ENCODE measurements at regions not wholly inside any gene's neighbourhood (a gene's known extent, or its start where the extent isn't known, plus 50 kb on each side); places are given as distances from the start of the nearest gene placed in this dataset.

DNA sequence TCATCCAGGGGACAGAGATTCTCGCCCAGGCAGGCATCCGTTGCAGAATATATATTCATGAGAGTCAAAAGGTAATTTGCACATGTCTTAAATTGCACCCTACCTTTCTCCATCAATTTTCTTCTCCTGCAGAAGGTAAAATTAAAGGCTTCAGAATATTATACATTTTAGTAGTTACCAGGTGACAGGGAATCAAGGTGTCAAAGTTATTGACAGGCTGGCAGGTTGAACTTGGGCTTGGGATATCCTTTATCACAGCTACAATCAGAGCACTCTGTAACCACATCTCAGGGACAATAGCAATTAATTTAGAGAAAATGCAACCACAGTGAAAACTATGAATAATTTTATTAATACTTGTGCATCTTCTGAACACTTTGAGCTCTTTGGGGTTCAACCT, 66.9 kb upstream of the GSC start:
- Histone ChIP-seq H3K9ac (no peak overlapping the region), H3K9me3 (ENCODE audit: low read depth) (no peaks in the 10 kb centered on the region), H3K4me3 (no peak overlapping the region), H2AFZ (replicated peaks) (no peak overlapping the region), H3K4me1 (no peaks in the 10 kb centered on the region), H3F3A (ENCODE audit: low read depth) (no peaks in the 10 kb centered on the region), H3K36me3 (no peaks in the 10 kb centered on the region), H3K27ac (no peak overlapping the region), H3K79me2 (ENCODE audit: low read depth) (no peaks in the 10 kb centered on the region), H3K4me2 (no peak overlapping the region), H4K20me1 (ENCODE audit: low read depth) (no peaks in the 10 kb centered on the region), H3K27me3 (no peaks in the 10 kb centered on the region)
- Mint-ChIP-seq H3K27ac (no peak overlapping the region), H3K27me3 (ENCODE audit: insufficient read depth, low read depth) (no peaks in the 10 kb centered on the region), H3K9me3 (peaks cover 2% of the 10 kb centered on the region), H3K4me1 (no peaks in the 10 kb centered on the region), H3K4me3 (no peak overlapping the region), H3K36me3 (no peaks in the 10 kb centered on the region)
- TF ChIP-seq CTCF (IDR thresholded peaks at IDR 0.05) (no peak), EZH2phosphoT487 (IDR thresholded peaks at IDR 0.05) (no peak), EZH2 (IDR thresholded peaks at IDR 0.05) (no peak)
- DNase-seq (ENCODE audit: low spot score) = no peak

DNA sequence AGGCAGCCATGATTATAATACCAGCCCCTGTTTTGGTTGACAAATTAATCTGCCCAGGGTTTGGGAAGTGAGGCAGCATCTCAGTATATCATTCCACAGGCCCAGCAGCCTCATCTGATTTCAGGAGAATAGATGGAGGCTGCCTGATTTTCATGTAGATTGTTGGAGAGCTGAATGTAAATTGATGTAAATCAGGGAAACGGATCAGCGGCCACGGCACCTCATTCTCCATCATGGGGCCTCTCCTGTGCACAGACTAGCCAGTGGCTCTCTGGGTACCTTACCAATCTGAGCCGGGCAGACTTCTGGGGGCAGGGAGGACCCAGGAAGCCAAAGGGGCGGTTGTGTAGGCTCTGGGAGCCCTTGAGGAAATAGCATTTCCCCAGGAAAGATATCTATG, 63.7 kb upstream of the GSC start:
- H2AFZ ChIP-seq (replicated peaks) = no peak overlapping the region

DNA sequence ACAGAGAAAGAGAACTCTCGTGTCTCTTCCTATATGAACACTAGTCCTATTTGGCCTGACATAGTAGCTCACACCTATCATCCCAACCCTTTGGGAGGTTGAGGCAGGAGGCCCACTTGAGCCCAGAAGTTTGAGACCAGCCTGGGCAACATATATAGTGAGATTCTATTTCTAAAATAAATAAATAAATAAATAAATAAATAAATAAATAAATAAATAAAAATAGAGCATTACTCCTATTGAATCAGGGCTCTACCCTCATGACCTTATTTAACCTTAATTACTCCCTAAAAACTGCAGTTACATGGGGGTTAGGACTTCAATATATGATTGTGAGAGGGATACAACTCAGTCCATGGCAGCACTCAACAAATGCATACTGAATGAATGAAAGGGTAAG, 61.2 kb upstream of the GSC start:
- no peaks in the 10 kb centered on the region for H3K4me1 Mint-ChIP-seq
- no peaks in the 10 kb centered on the region for H3F3A ChIP-seq (ENCODE audit: low read depth)

More for the DNA sequence above, 63.7 kb upstream of the GSC start:
- no peaks in the 10 kb centered on the region for H3K36me3 Mint-ChIP-seq
- Histone ChIP-seq H3K9me3 (ENCODE audit: low read depth) (no peaks in the 10 kb centered on the region), H3K27ac (no peak overlapping the region), H3K9ac (no peak overlapping the region), H3K4me2 (no peak overlapping the region), H3K27me3 (no peaks in the 10 kb centered on the region), H3K36me3 (no peaks in the 10 kb centered on the region), H4K20me1 (ENCODE audit: low read depth) (no peaks in the 10 kb centered on the region), H3F3A (ENCODE audit: low read depth) (no peaks in the 10 kb centered on the region), H3K4me1 (no peaks in the 10 kb centered on the region), H3K4me3 (no peak overlapping the region), H3K79me2 (ENCODE audit: low read depth) (no peaks in the 10 kb centered on the region)
- DNase-seq (ENCODE audit: low spot score) = no peak
- H3K27ac Mint-ChIP-seq = no peak overlapping the region
- H3K9me3 Mint-ChIP-seq = no peaks in the 10 kb centered on the region
- no peak overlapping the region for H3K4me3 Mint-ChIP-seq
- H3K4me1 Mint-ChIP-seq = no peaks in the 10 kb centered on the region
- peaks cover 1% of the 10 kb centered on the region for H3K27me3 Mint-ChIP-seq (ENCODE audit: insufficient read depth, low read depth)
- no peak for TF ChIP-seq EZH2 (IDR thresholded peaks at IDR 0.05)
- no peak for TF ChIP-seq EZH2phosphoT487 (IDR thresholded peaks at IDR 0.05)
- TF ChIP-seq CTCF (IDR thresholded peaks at IDR 0.05) = no peak

More for the DNA sequence above, 61.2 kb upstream of the GSC start:
- TF ChIP-seq EZH2 (IDR thresholded peaks at IDR 0.05) (no peak), EZH2phosphoT487 (IDR thresholded peaks at IDR 0.05) (no peak), CTCF (IDR thresholded peaks at IDR 0.05) (no peak)
- Mint-ChIP-seq H3K9me3 (no peaks in the 10 kb centered on the region), H3K4me3 (no peak overlapping the region), H3K36me3 (no peaks in the 10 kb centered on the region), H3K27ac (no peak overlapping the region), H3K27me3 (ENCODE audit: insufficient read depth, low read depth) (peaks cover 4% of the 10 kb centered on the region)
- Histone ChIP-seq H2AFZ (replicated peaks) (no peak overlapping the region), H3K4me3 (no peak overlapping the region), H3K4me2 (no peak overlapping the region), H3K4me1 (no peaks in the 10 kb centered on the region), H4K20me1 (ENCODE audit: low read depth) (no peaks in the 10 kb centered on the region), H3K36me3 (no peaks in the 10 kb centered on the region), H3K27me3 (no peaks in the 10 kb centered on the region), H3K79me2 (ENCODE audit: low read depth) (no peaks in the 10 kb centered on the region), H3K9me3 (ENCODE audit: low read depth) (no peaks in the 10 kb centered on the region), H3K9ac (no peak overlapping the region), H3K27ac (no peak overlapping the region)
- DNase-seq (ENCODE audit: low spot score) = no peak

All from neural progenitor cell (in vitro differentiated cells).